Ovary (tissue), 7 donors: ENCODE measurements at regions not wholly inside any gene's neighbourhood (a gene's known extent, or its start where the extent isn't known, plus 50 kb on each side); places are given as distances from the start of the nearest gene placed in this dataset.
"Not testable (repeated sequence)": the region's sequence is repeated elsewhere in the genome, so short reads cannot be mapped to it uniquely, and the experiment has no call there.

Source experiments
- DNase-seq, 5 donors: peaks; one replicate each; pipeline ENCODE4 v3.0.0-alpha.2; 2019 to 2020
- H3K27ac ChIP-seq, 2 donors: fragments of 200-600 bp; one replicate each; pipeline versions ENCODE4 v1.5.1 to v1.8.0; 2019 to 2022
- H3K27me3 ChIP-seq: fragments of 200-600 bp; one replicate; pipeline ENCODE4 v1.8.0; 2022
- H3K36me3 ChIP-seq: fragments of 200-600 bp; sonication (generic); one replicate; pipeline ENCODE4 v1.5.1; 2019
- H3K4me1 ChIP-seq: one replicate; pipeline ENCODE4 v1.8.1; 2013; ENCODE audit warnings: mild to moderate bottlenecking, moderate library complexity; ENCODE audit not compliant: insufficient read depth
- H3K4me3 ChIP-seq: fragments of 200-600 bp; sonication (generic); one replicate; pipeline ENCODE4 v1.5.1; 2017
- H3K9me3 ChIP-seq, 2 donors: fragments of 200-600 bp in 1 of 2; sonication (generic) in 1 of 2; one replicate each; pipeline versions ENCODE4 v1.5.1 to v1.8.1; 2013 to 2019; ENCODE audit warnings: mild to moderate bottlenecking in 1 of 2, moderate library complexity in 1 of 2
- CTCF ChIP-seq, 3 donors: fragments of 450-650 bp in 2 of 3; fragments of 200-600 bp in 1 of 3; IDR thresholded peaks; one replicate each; pipeline versions ENCODE4 v1.5.1 to v1.8.0; 2016 to 2022; ENCODE audit warnings: antibody characterized with exemption in 3 of 3, mild to moderate bottlenecking in 1 of 3
- EP300 ChIP-seq: sonication (generic); formaldehyde crosslinking; IDR thresholded peaks from one replicate; pipeline ENCODE4 v1.6.1; 2017; ENCODE audit warnings: antibody characterized with exemption
- POLR2A ChIP-seq: fragments of 450-650 bp; IDR thresholded peaks from one replicate; pipeline ENCODE4 v1.6.1; 2017; ENCODE audit warnings: antibody characterized with exemption, mild to moderate bottlenecking, moderate library complexity
- WGBS, 3 donors: extraction: QIAGEN DNeasy Blood & Tissue Kit in 1 of 3; methylation state at CpG; one replicate each; pipeline versions ENCODE4 v1.1.5 to v1.1.7; 2013 to 2017; 5-methylcytosine and 5-hydroxymethylcytosine counted together
- intact Hi-C, 4 donors: fragments of 100-400 bp; cut with DNase I; formaldehyde crosslinking; loops; one replicate each; pipeline versions ENCODE4 v1.11.0 to v1.15.1; 2022 to 2023
- donor health status: DM: no; HTN: no; CAD: no; lungs with moderate emphysema.
- donor health status: DM: no; HTN: no; CAD: no.
- donor health status: Bipolar disorder and iron deficiency.
- donor health status: DM: no; HTN: no; CAD: no.
- donor health status: DM: yes; HTN: yes; CAD: no.

- 86 to 92% (median 88%) methylated on average over 1 of the region's 1 CpG for WGBS, 3 donors
- DNase-seq, result no peak
- H3K27ac ChIP-seq, result no peak overlapping the region
- intact Hi-C loops, result no loop called here
- H3K9me3 ChIP-seq, result no peaks in the 10 kb centered on the region
- no peaks in the 10 kb centered on the region for H3K36me3 ChIP-seq
- TF ChIP-seq POLR2A (no peak), EP300 (no peak), CTCF (IDR thresholded peaks at IDR 0.05) (no peak)
- no peaks in the 10 kb centered on the region for H3K27me3 ChIP-seq
- no peak overlapping the region for H3K4me3 ChIP-seq
- H3K4me1 ChIP-seq, result no peaks in the 10 kb centered on the region
These were observed 142.3 kb downstream of the IRX5 start for GRCh38 chr16:55072976-55073375.

GRCh38 chr16:55073830-55074229, 143.2 kb downstream of the IRX5 start:
- intact Hi-C loops, result no loop called here
- H3K27me3 ChIP-seq, result no peaks in the 10 kb centered on the region
- DNase-seq, result no peak
- H3K27ac ChIP-seq, result no peak overlapping the region
- no peaks in the 10 kb centered on the region for H3K36me3 ChIP-seq
- H3K9me3 ChIP-seq, result no peaks in the 10 kb centered on the region
- H3K4me1 ChIP-seq, result no peaks in the 10 kb centered on the region
- WGBS, 3 donors, result 76 to 83% (median 78%) methylated on average over 4 of the region's 4 CpGs
- TF ChIP-seq CTCF (IDR thresholded peaks at IDR 0.05) (no peak), EP300 (no peak), POLR2A (no peak)
- H3K4me3 ChIP-seq, result no peak overlapping the region

- H3K36me3 ChIP-seq, H3K9me3 ChIP-seq, DNase-seq, H3K27me3 ChIP-seq, H3K4me1 ChIP-seq, intact Hi-C loops, H3K27ac ChIP-seq, H3K4me3 ChIP-seq: not testable (repeated sequence)
- 84 to 93% (median 84%) methylated on average over 7 of the region's 7 CpGs for WGBS, 3 donors
These were observed 144.5 kb downstream of the IRX5 start for GRCh38 chr16:55075208-55075607.

- H3K4me1 ChIP-seq, result no peaks in the 10 kb centered on the region
- no peaks in the 10 kb centered on the region for H3K36me3 ChIP-seq
- H3K27ac ChIP-seq, result no peak overlapping the region
- no peaks in the 10 kb centered on the region for H3K9me3 ChIP-seq
- intact Hi-C loops, result no loop called here
- TF ChIP-seq CTCF (IDR thresholded peaks at IDR 0.05), result no peak
- TF ChIP-seq POLR2A, result no peak
- DNase-seq, result no peak
- H3K4me3 ChIP-seq, result no peak overlapping the region
- H3K27me3 ChIP-seq, result no peaks in the 10 kb centered on the region
- WGBS, 3 donors, result 63 to 78% (median 69%) methylated on average over 1 of the region's 1 CpG
These were observed 145.4 kb downstream of the IRX5 start for GRCh38 chr16:55076053-55076452.

- H3K27me3 ChIP-seq, result no peaks in the 10 kb centered on the region
- intact Hi-C loops, result no loop called here
- no peak overlapping the region for H3K4me3 ChIP-seq
These were observed 146.6 kb downstream of the IRX5 start for GRCh38 chr16:55077266-55077665.

More at GRCh38 chr16:55077266-55077665, 146.6 kb downstream of the IRX5 start:
- 75 to 77% (median 77%) methylated on average over 4 of the region's 4 CpGs for WGBS, 3 donors
- no peaks in the 10 kb centered on the region for H3K36me3 ChIP-seq
- H3K27ac ChIP-seq, result no peak overlapping the region
- TF ChIP-seq EP300 (no peak), CTCF (IDR thresholded peaks at IDR 0.05) (no peak), POLR2A (no peak)
- no peaks in the 10 kb centered on the region for H3K4me1 ChIP-seq
- H3K9me3 ChIP-seq, result no peaks in the 10 kb centered on the region
- DNase-seq, result no peak
